ENCODE measurements at regions not wholly inside any gene's neighbourhood (a gene's known extent, or its start where the extent isn't known, plus 50 kb on each side); places are given as distances from the start of the nearest gene placed in this dataset.

GRCh38 chr5:17089001-17089400 lies 128.4 kb upstream of the BASP1 start:
- no peaks in the 10 kb centered on the region for H3K9me3 ChIP-seq (ENCODE audit: low read depth)
- no peak overlapping the region for H3K27ac ChIP-seq
- H3K27me3 ChIP-seq, result no peaks in the 10 kb centered on the region
- DNase-seq (ENCODE audit: low read depth in 1 of 2, low spot score in 1 of 2), result no peak
- TF ChIP-seq, protein P1, sequence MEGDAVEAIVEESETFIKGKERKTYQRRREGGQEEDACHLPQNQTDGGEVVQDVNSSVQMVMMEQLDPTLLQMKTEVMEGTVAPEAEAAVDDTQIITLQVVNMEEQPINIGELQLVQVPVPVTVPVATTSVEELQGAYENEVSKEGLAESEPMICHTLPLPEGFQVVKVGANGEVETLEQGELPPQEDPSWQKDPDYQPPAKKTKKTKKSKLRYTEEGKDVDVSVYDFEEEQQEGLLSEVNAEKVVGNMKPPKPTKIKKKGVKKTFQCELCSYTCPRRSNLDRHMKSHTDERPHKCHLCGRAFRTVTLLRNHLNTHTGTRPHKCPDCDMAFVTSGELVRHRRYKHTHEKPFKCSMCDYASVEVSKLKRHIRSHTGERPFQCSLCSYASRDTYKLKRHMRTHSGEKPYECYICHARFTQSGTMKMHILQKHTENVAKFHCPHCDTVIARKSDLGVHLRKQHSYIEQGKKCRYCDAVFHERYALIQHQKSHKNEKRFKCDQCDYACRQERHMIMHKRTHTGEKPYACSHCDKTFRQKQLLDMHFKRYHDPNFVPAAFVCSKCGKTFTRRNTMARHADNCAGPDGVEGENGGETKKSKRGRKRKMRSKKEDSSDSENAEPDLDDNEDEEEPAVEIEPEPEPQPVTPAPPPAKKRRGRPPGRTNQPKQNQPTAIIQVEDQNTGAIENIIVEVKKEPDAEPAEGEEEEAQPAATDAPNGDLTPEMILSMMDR (IDR thresholded peaks at IDR 0.05; ENCODE audit: low read depth, low read length), result no peak
- no peaks in the 10 kb centered on the region for H3K36me3 ChIP-seq
- no peak overlapping the region for H3K4me3 ChIP-seq
- H3K4me1 ChIP-seq (ENCODE audit: low read depth), result no peaks in the 10 kb centered on the region

DNA sequence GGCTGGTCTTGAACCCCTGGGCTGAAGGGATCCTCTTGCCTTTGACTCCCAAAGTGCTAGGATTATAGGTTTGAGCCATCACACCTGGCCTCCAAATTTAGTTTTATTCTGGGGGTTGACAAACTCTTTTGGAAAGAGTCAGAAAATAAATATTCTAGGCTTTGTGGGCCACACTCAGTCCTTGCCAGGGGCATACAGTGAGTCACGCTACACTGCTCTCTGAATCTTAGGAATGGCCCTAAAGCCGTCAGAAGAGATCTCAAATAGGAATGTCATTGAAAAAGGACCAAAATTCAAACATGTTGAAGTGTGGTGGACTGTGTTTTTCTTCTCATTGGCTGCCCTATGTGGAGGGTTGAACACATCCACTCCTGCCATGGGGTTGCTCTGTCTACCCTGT lies 127.7 kb upstream of the BASP1 start:
- Histone ChIP-seq H3K9me3 (ENCODE audit: low read depth) (no peaks in the 10 kb centered on the region), H3K27me3 (no peaks in the 10 kb centered on the region), H3K36me3 (no peaks in the 10 kb centered on the region), H3K4me1 (ENCODE audit: low read depth) (no peaks in the 10 kb centered on the region), H3K27ac (no peak overlapping the region), H3K4me3 (no peak overlapping the region)
- TF ChIP-seq, protein P1 (IDR thresholded peaks at IDR 0.05; ENCODE audit: low read depth, low read length), result no peak
- no peak for DNase-seq (ENCODE audit: low read depth in 1 of 2, low spot score in 1 of 2)

- no peaks in the 10 kb centered on the region for H3K9me3 ChIP-seq (ENCODE audit: low read depth)
- H3K36me3 ChIP-seq, result no peaks in the 10 kb centered on the region
- TF ChIP-seq, protein P1 (IDR thresholded peaks at IDR 0.05; ENCODE audit: low read depth, low read length), result no peak
- no peaks in the 10 kb centered on the region for H3K27me3 ChIP-seq
- H3K4me3 ChIP-seq, result no peak overlapping the region
- no peak for DNase-seq (ENCODE audit: low read depth in 1 of 2, low spot score in 1 of 2)
- no peaks in the 10 kb centered on the region for H3K4me1 ChIP-seq (ENCODE audit: low read depth)
- H3K27ac ChIP-seq, result no peak overlapping the region
Observed at GRCh38 chr5:17090839-17091238, 126.6 kb upstream of the BASP1 start.

DNA sequence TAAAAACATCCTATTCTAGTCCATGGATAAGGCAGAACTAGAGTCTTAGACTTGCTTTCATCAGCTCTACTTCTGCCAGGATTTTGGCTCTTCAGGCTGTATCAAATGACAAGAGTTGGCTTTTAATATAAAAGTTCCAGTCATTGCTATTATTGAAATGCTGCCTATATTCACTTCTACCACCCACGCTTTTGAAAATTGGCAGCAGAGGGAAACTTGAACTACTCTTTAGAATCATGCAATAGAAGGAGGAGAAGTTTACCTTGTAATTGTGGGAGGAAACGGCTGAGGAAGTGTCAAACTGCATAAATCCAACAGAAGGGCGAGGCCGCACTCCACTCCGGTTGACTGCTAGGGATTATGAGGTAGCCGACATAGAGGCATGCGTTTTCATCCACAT lies 122.6 kb upstream of the BASP1 start:
- no peak overlapping the region for H3K4me3 ChIP-seq
- DNase-seq (ENCODE audit: low read depth in 1 of 2, low spot score in 1 of 2), result no peak
- no peak overlapping the region for H3K27ac ChIP-seq
- TF ChIP-seq, protein P1 (IDR thresholded peaks at IDR 0.05; ENCODE audit: low read depth, low read length), result no peak
- no peaks in the 10 kb centered on the region for H3K36me3 ChIP-seq
- no peaks in the 10 kb centered on the region for H3K4me1 ChIP-seq (ENCODE audit: low read depth)
- H3K9me3 ChIP-seq (ENCODE audit: low read depth), result no peaks in the 10 kb centered on the region
- H3K27me3 ChIP-seq, result no peaks in the 10 kb centered on the region

- H3K9me3 ChIP-seq (ENCODE audit: low read depth), result no peaks in the 10 kb centered on the region
- TF ChIP-seq, protein P1 (IDR thresholded peaks at IDR 0.05; ENCODE audit: low read depth, low read length), result no peak
- no peaks in the 10 kb centered on the region for H3K36me3 ChIP-seq
- no peaks in the 10 kb centered on the region for H3K27me3 ChIP-seq
- no peak for DNase-seq (ENCODE audit: low read depth in 1 of 2, low spot score in 1 of 2)
- no peak overlapping the region for H3K27ac ChIP-seq
- H3K4me1 ChIP-seq (ENCODE audit: low read depth), result no peaks in the 10 kb centered on the region
- no peak overlapping the region for H3K4me3 ChIP-seq
Observed at GRCh38 chr5:17096952-17097695, 120.3 kb upstream of the BASP1 start.

Data from cardiac muscle cell (in vitro differentiated cells and primary cell).